ENCODE measurements at regions not wholly inside any gene's neighbourhood (a gene's known extent, or its start where the extent isn't known, plus 50 kb on each side); places are given as distances from the start of the nearest gene placed in this dataset.

GRCh38 chrX:42708222-42708621 lies 69.7 kb downstream of the PPP1R2C start:
- Histone ChIP-seq H3K4me3 (no peak overlapping the region), H3K9me3 (no peaks in the 10 kb centered on the region), H3K9ac (ENCODE audit: low read depth in 2 of 2, low read length in 2 of 2) (no peak overlapping the region), H3K4me1 (no peaks in the 10 kb centered on the region), H3K27me3 (no peaks in the 10 kb centered on the region), H3K27ac (no peak overlapping the region), H3K36me3 (no peaks in the 10 kb centered on the region)
- no peak for DNase-seq
- TF ChIP-seq, protein P1, sequence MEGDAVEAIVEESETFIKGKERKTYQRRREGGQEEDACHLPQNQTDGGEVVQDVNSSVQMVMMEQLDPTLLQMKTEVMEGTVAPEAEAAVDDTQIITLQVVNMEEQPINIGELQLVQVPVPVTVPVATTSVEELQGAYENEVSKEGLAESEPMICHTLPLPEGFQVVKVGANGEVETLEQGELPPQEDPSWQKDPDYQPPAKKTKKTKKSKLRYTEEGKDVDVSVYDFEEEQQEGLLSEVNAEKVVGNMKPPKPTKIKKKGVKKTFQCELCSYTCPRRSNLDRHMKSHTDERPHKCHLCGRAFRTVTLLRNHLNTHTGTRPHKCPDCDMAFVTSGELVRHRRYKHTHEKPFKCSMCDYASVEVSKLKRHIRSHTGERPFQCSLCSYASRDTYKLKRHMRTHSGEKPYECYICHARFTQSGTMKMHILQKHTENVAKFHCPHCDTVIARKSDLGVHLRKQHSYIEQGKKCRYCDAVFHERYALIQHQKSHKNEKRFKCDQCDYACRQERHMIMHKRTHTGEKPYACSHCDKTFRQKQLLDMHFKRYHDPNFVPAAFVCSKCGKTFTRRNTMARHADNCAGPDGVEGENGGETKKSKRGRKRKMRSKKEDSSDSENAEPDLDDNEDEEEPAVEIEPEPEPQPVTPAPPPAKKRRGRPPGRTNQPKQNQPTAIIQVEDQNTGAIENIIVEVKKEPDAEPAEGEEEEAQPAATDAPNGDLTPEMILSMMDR (IDR thresholded peaks at IDR 0.05), result no peak
- intact Hi-C loops (cut with DNase I), result no loop called here

DNA sequence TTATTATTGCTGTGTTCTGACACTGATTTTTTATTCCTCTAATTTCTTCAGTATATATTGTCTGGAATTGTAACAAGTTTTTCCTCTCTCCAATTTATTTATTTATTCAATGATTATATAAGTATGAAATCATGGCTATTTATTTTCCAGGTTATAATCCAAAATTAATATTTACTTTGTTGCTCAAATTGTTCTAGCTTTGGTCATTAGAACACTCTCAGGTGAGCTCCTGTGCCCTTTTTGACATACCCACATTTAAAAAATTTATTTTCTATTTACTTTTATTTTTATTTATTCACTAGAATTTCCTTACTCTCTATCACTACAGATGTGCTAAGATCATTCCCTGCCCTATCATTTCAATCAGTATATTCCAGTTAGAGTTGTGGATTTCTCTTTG lies 70.2 kb downstream of the PPP1R2C start:
- no peak overlapping the region for H3K27ac ChIP-seq
- intact Hi-C loops (cut with DNase I), result no loop called here
- no peak for DNase-seq
- no peak overlapping the region for H3K9ac ChIP-seq (ENCODE audit: low read depth in 2 of 2, low read length in 2 of 2)
- TF ChIP-seq, protein P1 (IDR thresholded peaks at IDR 0.05), result no peak
- H3K4me1 ChIP-seq, result no peaks in the 10 kb centered on the region
- no peaks in the 10 kb centered on the region for H3K27me3 ChIP-seq
- no peaks in the 10 kb centered on the region for H3K36me3 ChIP-seq
- no peaks in the 10 kb centered on the region for H3K9me3 ChIP-seq
- no peak overlapping the region for H3K4me3 ChIP-seq

GRCh38 chrX:42704454-42704853 lies 73.5 kb downstream of the PPP1R2C start:
- intact Hi-C loops (cut with DNase I), result no loop called here
- Histone ChIP-seq H3K36me3 (no peaks in the 10 kb centered on the region), H3K9me3 (no peaks in the 10 kb centered on the region), H3K27me3 (no peaks in the 10 kb centered on the region), H3K27ac (no peak overlapping the region), H3K9ac (ENCODE audit: low read depth in 2 of 2, low read length in 2 of 2) (no peak overlapping the region), H3K4me1 (no peaks in the 10 kb centered on the region), H3K4me3 (no peak overlapping the region)
- TF ChIP-seq, protein P1 (IDR thresholded peaks at IDR 0.05), result no peak
- DNase-seq, result no peak

- Histone ChIP-seq H3K36me3 (no peaks in the 10 kb centered on the region), H3K27me3 (no peaks in the 10 kb centered on the region), H3K9ac (ENCODE audit: low read depth in 2 of 2, low read length in 2 of 2) (no peak overlapping the region), H3K4me3 (no peak overlapping the region), H3K27ac (peak overlapping the region; percentile 3), H3K4me1 (no peaks in the 10 kb centered on the region), H3K9me3 (no peaks in the 10 kb centered on the region)
- TF ChIP-seq, protein P1 (IDR thresholded peaks at IDR 0.05), result no peak
- intact Hi-C loops (cut with DNase I), result no loop called here
- no peak for DNase-seq
Observed at GRCh38 chrX:42697544-42697943, 80.4 kb downstream of the PPP1R2C start.

GRCh38 chrX:42696536-42697124 lies 81.3 kb downstream of the PPP1R2C start:
- Histone ChIP-seq H3K36me3 (no peaks in the 10 kb centered on the region), H3K27ac (no peak overlapping the region), H3K9me3 (no peaks in the 10 kb centered on the region), H3K9ac (ENCODE audit: low read depth in 2 of 2, low read length in 2 of 2) (no peak overlapping the region), H3K4me1 (no peaks in the 10 kb centered on the region), H3K4me3 (no peak overlapping the region), H3K27me3 (no peaks in the 10 kb centered on the region)
- intact Hi-C loops (cut with DNase I), result no loop called here
- DNase-seq, result no peak
- TF ChIP-seq, protein P1 (IDR thresholded peaks at IDR 0.05), result no peak

Data from colonic mucosa (tissue), 4 donors.